SU-DHL-6 (cell line): ENCODE measurements at regions not wholly inside any gene's neighbourhood (a gene's known extent, or its start where the extent isn't known, plus 50 kb on each side); places are given as distances from the start of the nearest gene placed in this dataset.

Source experiments
- H2AFZ ChIP-seq: fragments of 200-600 bp; sonication (generic); 2 replicates; pipeline ENCODE4 v1.6.1; 2014; ENCODE audit warnings: low read depth, mild to moderate bottlenecking, moderate library complexity, mixed read lengths, antibody characterized with exemption, low read length; ENCODE audit not compliant: severe bottlenecking
- H3F3A ChIP-seq: fragments of 200-600 bp; shearing (Covaris generic); 2 replicates; pipeline ENCODE4 v1.6.0; 2016; ENCODE audit warnings: antibody characterized with exemption, mild to moderate bottlenecking; ENCODE audit not compliant: insufficient read depth
- H3K27ac ChIP-seq: fragments of 200-600 bp; sonication (generic); 2 replicates; pipeline ENCODE4 v1.5.1; 2016; ENCODE audit warnings: low read depth, mild to moderate bottlenecking, low read length, moderate library complexity, mixed read lengths
- H3K27me3 ChIP-seq: fragments of 200-600 bp; sonication (generic), shearing (Covaris generic); 2 replicates; pipeline ENCODE4 v1.6.0; 2014; ENCODE audit warnings: mild to moderate bottlenecking, low read length
- H3K36me3 ChIP-seq: fragments of 200-600 bp; sonication (generic); 2 replicates; pipeline ENCODE4 v1.6.1; 2014; ENCODE audit warnings: mild to moderate bottlenecking, low read length, mixed read lengths
- H3K4me2 ChIP-seq: fragments of 300-600, 200-600 bp; shearing (Covaris generic), sonication (generic); 2 replicates; pipeline ENCODE4 v1.6.0; 2014; ENCODE audit warnings: low read length, low read depth, mild to moderate bottlenecking; ENCODE audit not compliant: poor library complexity, severe bottlenecking
- H3K4me3 ChIP-seq: fragments of 200-600 bp; sonication (generic); 2 replicates; pipeline ENCODE4 v1.5.1; 2014; ENCODE audit warnings: antibody characterized with exemption, low read length, mild to moderate bottlenecking, mixed read lengths; ENCODE audit not compliant: insufficient read depth, poor library complexity, severe bottlenecking
- H3K79me2 ChIP-seq: fragments of 200-600 bp; sonication (generic); 2 replicates; pipeline ENCODE4 v1.6.1; 2014; ENCODE audit warnings: mild to moderate bottlenecking, low read length, moderate library complexity; ENCODE audit not compliant: insufficient read depth
- H3K9ac ChIP-seq: fragments of 200-600 bp; sonication (generic); 2 replicates; pipeline ENCODE4 v1.7.0; 2014; ENCODE audit warnings: mild to moderate bottlenecking, low read length
- H3K9me2 ChIP-seq: fragments of 200-600 bp; sonication (generic); replicated peaks from 2 replicates; pipeline ENCODE4 v1.6.1; 2014; ENCODE audit warnings: low read length; ENCODE audit not compliant: insufficient read depth
- H3K9me3 ChIP-seq: fragments of 200-600 bp; sonication (generic); 2 replicates; pipeline ENCODE4 v1.6.1; 2014; ENCODE audit warnings: low read length, mixed read lengths; ENCODE audit not compliant: insufficient read depth
- H4K20me1 ChIP-seq: fragments of 200-600 bp; sonication (generic); 2 replicates; pipeline ENCODE4 v1.6.1; 2014; ENCODE audit warnings: low read depth, mild to moderate bottlenecking, antibody characterized with exemption, low read length, moderate library complexity, mixed read lengths
- EZH2phosphoT487 ChIP-seq: fragments of 200-600 bp; sonication (generic), shearing (Covaris generic); conservative IDR thresholded peaks from 2 replicates; pipeline ENCODE4 v1.6.1; 2018; ENCODE audit warnings: mild to moderate bottlenecking, antibody characterized with exemption, low read length, moderate library complexity, mixed read lengths
- TF ChIP-seq, protein P1 (sequence below): fragments of 200-600 bp; sonication (generic); IDR thresholded peaks from one replicate; pipeline ENCODE4 v1.5.1; 2017; ENCODE audit warnings: antibody characterized with exemption, mild to moderate bottlenecking, low read length, moderate library complexity; ENCODE audit not compliant: insufficient read depth, poor library complexity, severe bottlenecking

- Histone ChIP-seq H3K4me3 (no peak overlapping the region), H3K36me3 (no peaks in the 10 kb centered on the region), H3F3A (no peaks in the 10 kb centered on the region), H4K20me1 (no peaks in the 10 kb centered on the region), H3K9me3 (no peaks in the 10 kb centered on the region), H3K27ac (no peak overlapping the region), H3K9ac (no peak overlapping the region), H3K79me2 (no peaks in the 10 kb centered on the region), H3K9me2 (no peaks in the 10 kb centered on the region), H3K4me2 (no peak overlapping the region), H3K27me3 (no peaks in the 10 kb centered on the region), H2AFZ (no peak overlapping the region)
- no peak for TF ChIP-seq EZH2phosphoT487
- TF ChIP-seq, protein P1, sequence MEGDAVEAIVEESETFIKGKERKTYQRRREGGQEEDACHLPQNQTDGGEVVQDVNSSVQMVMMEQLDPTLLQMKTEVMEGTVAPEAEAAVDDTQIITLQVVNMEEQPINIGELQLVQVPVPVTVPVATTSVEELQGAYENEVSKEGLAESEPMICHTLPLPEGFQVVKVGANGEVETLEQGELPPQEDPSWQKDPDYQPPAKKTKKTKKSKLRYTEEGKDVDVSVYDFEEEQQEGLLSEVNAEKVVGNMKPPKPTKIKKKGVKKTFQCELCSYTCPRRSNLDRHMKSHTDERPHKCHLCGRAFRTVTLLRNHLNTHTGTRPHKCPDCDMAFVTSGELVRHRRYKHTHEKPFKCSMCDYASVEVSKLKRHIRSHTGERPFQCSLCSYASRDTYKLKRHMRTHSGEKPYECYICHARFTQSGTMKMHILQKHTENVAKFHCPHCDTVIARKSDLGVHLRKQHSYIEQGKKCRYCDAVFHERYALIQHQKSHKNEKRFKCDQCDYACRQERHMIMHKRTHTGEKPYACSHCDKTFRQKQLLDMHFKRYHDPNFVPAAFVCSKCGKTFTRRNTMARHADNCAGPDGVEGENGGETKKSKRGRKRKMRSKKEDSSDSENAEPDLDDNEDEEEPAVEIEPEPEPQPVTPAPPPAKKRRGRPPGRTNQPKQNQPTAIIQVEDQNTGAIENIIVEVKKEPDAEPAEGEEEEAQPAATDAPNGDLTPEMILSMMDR = no peak
Observed at GRCh38 chr16:86398201-86398600, 112.1 kb upstream of the FOXF1 start.

DNA sequence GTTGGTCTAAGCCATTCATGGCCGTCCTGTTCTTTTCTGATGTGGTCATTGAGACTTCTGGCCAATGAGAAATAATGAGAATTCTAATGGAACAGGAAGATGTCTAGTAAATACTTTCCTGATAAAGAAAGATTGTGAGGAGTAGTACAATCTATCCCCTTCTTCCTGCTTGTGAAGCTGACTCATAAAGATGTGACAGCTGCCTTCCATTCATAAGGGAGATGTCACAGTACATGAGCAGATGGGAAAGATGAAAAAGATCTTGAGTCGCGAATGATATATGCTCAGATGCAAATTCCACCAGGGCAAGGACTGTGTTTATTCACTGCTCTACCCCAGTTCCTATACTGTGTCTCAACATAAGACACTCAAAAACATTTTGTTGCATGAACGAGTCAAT lies 111.7 kb upstream of the FOXF1 start:
- TF ChIP-seq, protein P1 = no peak
- Histone ChIP-seq H3K9ac (no peak overlapping the region), H3F3A (no peaks in the 10 kb centered on the region), H3K4me2 (no peak overlapping the region), H3K36me3 (no peaks in the 10 kb centered on the region), H4K20me1 (no peaks in the 10 kb centered on the region), H3K9me2 (no peaks in the 10 kb centered on the region), H3K27ac (no peak overlapping the region), H3K4me3 (no peak overlapping the region), H3K27me3 (no peaks in the 10 kb centered on the region), H3K9me3 (no peaks in the 10 kb centered on the region), H3K79me2 (no peaks in the 10 kb centered on the region), H2AFZ (no peak overlapping the region)

DNA sequence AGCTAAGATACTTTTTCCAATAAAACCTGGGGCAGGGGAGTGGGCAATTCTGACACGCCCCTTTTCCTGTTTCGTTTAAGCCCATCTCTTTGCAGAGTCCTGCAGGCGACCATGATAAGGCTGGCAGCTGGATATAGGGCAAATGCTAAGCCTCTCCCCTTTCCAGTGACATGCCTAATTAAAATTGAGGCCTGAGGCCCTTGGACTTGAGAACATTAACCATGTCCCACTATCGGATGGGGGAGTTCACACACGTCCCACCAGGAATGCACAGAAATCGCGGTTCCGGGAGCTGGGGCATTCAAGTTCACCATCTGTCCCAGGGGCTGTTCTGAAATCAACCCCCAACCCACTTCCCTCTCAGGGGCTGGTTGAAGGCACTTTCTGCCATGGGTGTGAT lies 109.2 kb upstream of the FOXF1 start:
- no peak for TF ChIP-seq EZH2phosphoT487
- TF ChIP-seq, protein P1 = no peak

DNA sequence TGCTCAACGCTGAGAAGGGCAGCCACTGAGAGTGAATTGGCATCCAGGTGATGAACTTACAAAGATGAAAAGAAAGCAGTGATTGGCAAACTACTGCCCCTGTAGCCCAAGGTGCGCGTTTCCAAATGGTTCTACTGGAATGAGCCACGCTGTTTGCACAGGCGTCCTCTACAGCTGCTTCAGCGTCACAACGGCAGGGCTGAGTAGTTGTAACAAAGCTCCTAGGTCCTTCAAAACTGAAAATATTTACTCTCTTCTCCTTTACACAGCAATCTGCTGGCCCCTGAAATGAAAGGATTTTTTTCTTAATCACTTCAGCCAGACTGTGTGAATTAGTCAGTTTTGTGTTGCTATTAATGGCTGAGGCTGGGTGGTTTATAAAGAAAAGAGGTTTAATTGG lies 107.2 kb upstream of the FOXF1 start:
- H3K9ac ChIP-seq = no peak overlapping the region
- no peaks in the 10 kb centered on the region for H3K36me3 ChIP-seq
- no peak overlapping the region for H2AFZ ChIP-seq
- no peaks in the 10 kb centered on the region for H4K20me1 ChIP-seq
- TF ChIP-seq, protein P1 = no peak
- no peak for TF ChIP-seq EZH2phosphoT487
- H3K79me2 ChIP-seq = no peaks in the 10 kb centered on the region
- no peaks in the 10 kb centered on the region for H3K27me3 ChIP-seq
- H3K4me2 ChIP-seq = no peak overlapping the region
- H3K9me3 ChIP-seq = no peaks in the 10 kb centered on the region
- no peak overlapping the region for H3K27ac ChIP-seq
- no peaks in the 10 kb centered on the region for H3K9me2 ChIP-seq
- no peaks in the 10 kb centered on the region for H3F3A ChIP-seq
- no peak overlapping the region for H3K4me3 ChIP-seq

More for the DNA sequence above, 109.2 kb upstream of the FOXF1 start:
- H3K79me2 ChIP-seq = no peaks in the 10 kb centered on the region
- H3K9me3 ChIP-seq = no peaks in the 10 kb centered on the region
- no peaks in the 10 kb centered on the region for H3K27me3 ChIP-seq
- no peak overlapping the region for H3K9ac ChIP-seq
- no peak overlapping the region for H3K4me2 ChIP-seq
- H3K27ac ChIP-seq = no peak overlapping the region
- H3K36me3 ChIP-seq = no peaks in the 10 kb centered on the region
- no peak overlapping the region for H3K4me3 ChIP-seq
- no peaks in the 10 kb centered on the region for H3K9me2 ChIP-seq
- H2AFZ ChIP-seq = no peak overlapping the region
- no peaks in the 10 kb centered on the region for H3F3A ChIP-seq
- H4K20me1 ChIP-seq = no peaks in the 10 kb centered on the region
